Karpas-422 (cell line): ENCODE measurements at regions not wholly inside any gene's neighbourhood (a gene's known extent, or its start where the extent isn't known, plus 50 kb on each side); places are given as distances from the start of the nearest gene placed in this dataset.

Source experiments
- DNase-seq: peaks from one replicate; pipeline ENCODE4 v3.0.0-alpha.2; 2015
- H2AFZ ChIP-seq: fragments of 200-600 bp; sonication (generic); 2 replicates; pipeline ENCODE4 v1.6.1; 2014; ENCODE audit warnings: antibody characterized with exemption, low read length, mixed read lengths
- H3K27ac ChIP-seq: fragments of 200-600 bp; sonication (generic); 2 replicates; pipeline ENCODE4 v1.5.1; 2014; ENCODE audit warnings: mild to moderate bottlenecking, low read length, moderate library complexity
- H3K27me3 ChIP-seq: fragments of 200-600 bp; sonication (generic); 2 replicates; pipeline ENCODE4 v1.6.1; 2014; ENCODE audit warnings: low read length, mixed read lengths
- H3K36me3 ChIP-seq: fragments of 200-600 bp; sonication (generic); 2 replicates; pipeline ENCODE4 v1.6.1; 2014; ENCODE audit warnings: low read length, mixed read lengths; ENCODE audit not compliant: insufficient read depth
- H3K4me1 ChIP-seq: fragments of 200-600 bp; sonication (generic); 2 replicates; pipeline ENCODE4 v1.6.1; 2014; ENCODE audit warnings: mild to moderate bottlenecking, low read length, mixed read lengths
- H3K4me2 ChIP-seq: fragments of 200-600 bp; sonication (generic); 2 replicates; pipeline ENCODE4 v1.6.1; 2014; ENCODE audit warnings: low read length, low read depth, mild to moderate bottlenecking; ENCODE audit not compliant: poor library complexity, severe bottlenecking
- H3K4me3 ChIP-seq: fragments of 200-600 bp; sonication (generic); 2 replicates; pipeline ENCODE4 v1.5.1; 2014; ENCODE audit warnings: mild to moderate bottlenecking, antibody characterized with exemption, low read length, mixed read lengths
- H3K79me2 ChIP-seq: fragments of 200-600 bp; sonication (generic); 2 replicates; pipeline ENCODE4 v1.6.1; 2014; ENCODE audit warnings: mild to moderate bottlenecking, low read length, mixed read lengths
- H3K9ac ChIP-seq: fragments of 200-600 bp; sonication (generic); 2 replicates; pipeline ENCODE4 v1.6.0; 2014; ENCODE audit warnings: low read length
- H3K9me2 ChIP-seq: fragments of 200-600 bp; sonication (generic), shearing (Covaris generic); replicated peaks from 2 replicates; pipeline ENCODE4 v1.6.0; 2014; ENCODE audit warnings: mild to moderate bottlenecking, low read length, moderate library complexity; ENCODE audit not compliant: insufficient read depth
- H3K9me3 ChIP-seq: fragments of 300-700, 200-600 bp; sonication (generic); 2 replicates; pipeline ENCODE4 v1.6.1; 2014; ENCODE audit warnings: low read length, mixed read lengths
- H4K20me1 ChIP-seq: fragments of 200-600 bp; sonication (generic); 2 replicates; pipeline ENCODE4 v1.6.1; 2014; ENCODE audit warnings: mild to moderate bottlenecking, antibody characterized with exemption, low read length, low read depth; ENCODE audit not compliant: insufficient read depth

GRCh38 chr5:61735995-61736394 lies 403.9 kb downstream of the ZSWIM6 start:
- no peaks in the 10 kb centered on the region for H3K79me2 ChIP-seq

GRCh38 chr5:61737301-61737963 lies 405.4 kb downstream of the ZSWIM6 start:
- no peak for DNase-seq
- Histone ChIP-seq H3K9me3 (no peaks in the 10 kb centered on the region), H3K9me2 (no peaks in the 10 kb centered on the region), H3K4me3 (no peak overlapping the region), H3K4me1 (no peaks in the 10 kb centered on the region), H3K9ac (no peak overlapping the region), H3K4me2 (no peak overlapping the region), H3K27ac (no peak overlapping the region), H3K79me2 (no peaks in the 10 kb centered on the region), H3K36me3 (no peaks in the 10 kb centered on the region), H2AFZ (no peak overlapping the region), H3K27me3 (no peaks in the 10 kb centered on the region), H4K20me1 (no peaks in the 10 kb centered on the region)

More at GRCh38 chr5:61735995-61736394, 403.9 kb downstream of the ZSWIM6 start:
- no peak overlapping the region for H3K27ac ChIP-seq
- H3K36me3 ChIP-seq, result no peaks in the 10 kb centered on the region
- H3K9me2 ChIP-seq, result no peaks in the 10 kb centered on the region
- H3K4me3 ChIP-seq, result no peak overlapping the region
- no peaks in the 10 kb centered on the region for H4K20me1 ChIP-seq
- H3K9me3 ChIP-seq, result no peaks in the 10 kb centered on the region
- no peak overlapping the region for H3K9ac ChIP-seq
- no peaks in the 10 kb centered on the region for H3K27me3 ChIP-seq
- no peak overlapping the region for H3K4me2 ChIP-seq
- no peak for DNase-seq
- no peaks in the 10 kb centered on the region for H3K4me1 ChIP-seq
- no peak overlapping the region for H2AFZ ChIP-seq

- Histone ChIP-seq H3K4me1 (no peaks in the 10 kb centered on the region), H2AFZ (no peak overlapping the region), H3K4me2 (no peak overlapping the region), H4K20me1 (no peaks in the 10 kb centered on the region), H3K27me3 (no peaks in the 10 kb centered on the region), H3K79me2 (no peaks in the 10 kb centered on the region), H3K4me3 (no peak overlapping the region), H3K9ac (no peak overlapping the region), H3K36me3 (no peaks in the 10 kb centered on the region), H3K9me3 (no peaks in the 10 kb centered on the region), H3K27ac (no peak overlapping the region), H3K9me2 (no peaks in the 10 kb centered on the region)
- DNase-seq, result no peak
These were observed 405.9 kb downstream of the ZSWIM6 start for GRCh38 chr5:61737964-61738340.

- no peaks in the 10 kb centered on the region for H3K4me1 ChIP-seq
- H3K36me3 ChIP-seq, result no peaks in the 10 kb centered on the region
- no peaks in the 10 kb centered on the region for H3K27me3 ChIP-seq
- no peak overlapping the region for H2AFZ ChIP-seq
- no peaks in the 10 kb centered on the region for H4K20me1 ChIP-seq
- no peak for DNase-seq
- no peak overlapping the region for H3K4me2 ChIP-seq
- H3K4me3 ChIP-seq, result no peak overlapping the region
- no peaks in the 10 kb centered on the region for H3K9me2 ChIP-seq
- H3K79me2 ChIP-seq, result no peaks in the 10 kb centered on the region
- no peaks in the 10 kb centered on the region for H3K9me3 ChIP-seq
- no peak overlapping the region for H3K27ac ChIP-seq
- H3K9ac ChIP-seq, result no peak overlapping the region
These were observed 406.4 kb downstream of the ZSWIM6 start for GRCh38 chr5:61738446-61738845.

GRCh38 chr5:61744690-61745619 lies 412.9 kb downstream of the ZSWIM6 start:
- Histone ChIP-seq H3K9me2 (no peaks in the 10 kb centered on the region), H3K9ac (no peak overlapping the region), H3K9me3 (no peaks in the 10 kb centered on the region), H3K4me1 (no peaks in the 10 kb centered on the region), H2AFZ (no peak overlapping the region), H3K79me2 (no peaks in the 10 kb centered on the region), H3K27me3 (no peaks in the 10 kb centered on the region), H3K4me3 (no peak overlapping the region), H4K20me1 (no peaks in the 10 kb centered on the region), H3K36me3 (no peaks in the 10 kb centered on the region), H3K27ac (no peak overlapping the region), H3K4me2 (no peak overlapping the region)
- no peak for DNase-seq

- Histone ChIP-seq H3K9me3 (no peaks in the 10 kb centered on the region), H3K36me3 (no peaks in the 10 kb centered on the region), H3K4me3 (no peak overlapping the region), H4K20me1 (no peaks in the 10 kb centered on the region), H3K27me3 (0 out of 2 replicates have a peak, but pooled peaks cover 2% of the 10 kb centered on the region), H3K4me1 (no peaks in the 10 kb centered on the region), H2AFZ (no peak overlapping the region), H3K79me2 (no peaks in the 10 kb centered on the region), H3K27ac (no peak overlapping the region), H3K9ac (no peak overlapping the region), H3K9me2 (no peaks in the 10 kb centered on the region), H3K4me2 (no peak overlapping the region)
- no peak for DNase-seq
These were observed 414.9 kb downstream of the ZSWIM6 start for GRCh38 chr5:61746831-61747575.

GRCh38 chr5:61748121-61748520 lies 416.1 kb downstream of the ZSWIM6 start:
- Histone ChIP-seq H2AFZ (no peak overlapping the region), H3K79me2 (no peaks in the 10 kb centered on the region), H3K27ac (no peak overlapping the region), H3K4me3 (no peak overlapping the region), H3K4me1 (no peaks in the 10 kb centered on the region), H4K20me1 (no peaks in the 10 kb centered on the region), H3K9me3 (no peaks in the 10 kb centered on the region), H3K9me2 (no peaks in the 10 kb centered on the region), H3K36me3 (no peaks in the 10 kb centered on the region), H3K27me3 (0 out of 2 replicates have a peak, but pooled peaks cover 2% of the 10 kb centered on the region), H3K9ac (no peak overlapping the region), H3K4me2 (no peak overlapping the region)
- DNase-seq, result no peak

- Histone ChIP-seq H3K4me1 (no peaks in the 10 kb centered on the region), H3K79me2 (no peaks in the 10 kb centered on the region), H3K27me3 (0 out of 2 replicates have a peak, but pooled peaks cover 2% of the 10 kb centered on the region), H3K4me2 (no peak overlapping the region), H2AFZ (no peak overlapping the region), H4K20me1 (no peaks in the 10 kb centered on the region), H3K9me3 (no peaks in the 10 kb centered on the region), H3K9me2 (no peaks in the 10 kb centered on the region), H3K27ac (no peak overlapping the region), H3K4me3 (no peak overlapping the region), H3K36me3 (no peaks in the 10 kb centered on the region), H3K9ac (no peak overlapping the region)
- DNase-seq, result no peak
These were observed 416.6 kb downstream of the ZSWIM6 start for GRCh38 chr5:61748651-61749050.
